ENCODE measurements at regions not wholly inside any gene's neighbourhood (a gene's known extent, or its start where the extent isn't known, plus 50 kb on each side); places are given as distances from the start of the nearest gene placed in this dataset.

GRCh38 chr7:115088893-115089292 lies 167.0 kb downstream of the MDFIC start:
- Histone ChIP-seq H3K4me3 (no peak overlapping the region), H4K20me1 (replicated peaks; ENCODE audit: insufficient read depth) (no peaks in the 10 kb centered on the region), H3K36me3 (ENCODE audit: insufficient read depth) (no peaks in the 10 kb centered on the region), H3K27ac (ENCODE audit: low read depth) (no peak overlapping the region), H3F3A (replicated peaks; ENCODE audit: low read depth) (no peaks in the 10 kb centered on the region), H2AFZ (no peak overlapping the region; the same call in 1 of the 2 replicates), H3K27me3 (ENCODE audit: insufficient read depth) (no peaks in the 10 kb centered on the region), H3K9me2 (ENCODE audit: insufficient read depth) (no peaks in the 10 kb centered on the region; the same call in 1 of the 2 replicates), H3K4me1 (ENCODE audit: insufficient read depth) (peaks cover 9% of the 10 kb centered on the region; the same call in 1 of the 2 replicates), H3K79me2 (replicated peaks; ENCODE audit: insufficient read depth) (no peaks in the 10 kb centered on the region), H3K4me2 (no peak overlapping the region)
- Mint-ChIP-seq H3K36me3 (ENCODE audit: low read depth) (no peaks in the 10 kb centered on the region), H3K4me3 (no peak overlapping the region), H3K9me3 (peaks cover under 1% of the 10 kb centered on the region; the same call in 1 of the 3 replicates), H3K4me1 (peaks cover 19% of the 10 kb centered on the region), H3K27me3 (ENCODE audit: insufficient read depth, low read depth, poor library complexity) (no peaks in the 10 kb centered on the region), H3K27ac (no peak overlapping the region)
- ATAC-seq (no peak), DNase-seq (ENCODE audit: low spot score) (no peak)
- no peak for TF ChIP-seq ETS1 (IDR thresholded peaks at IDR 0.05)
- TF ChIP-seq REST (IDR thresholded peaks at IDR 0.05; ENCODE audit: unreplicated experiment), result no peak
- no peak for TF ChIP-seq EZH2 (IDR thresholded peaks at IDR 0.05; ENCODE audit: low read depth, unreplicated experiment)
- no peak for TF ChIP-seq STAT1 (IDR thresholded peaks at IDR 0.05; ENCODE audit: unreplicated experiment)
- TF ChIP-seq POLR2AphosphoS5 (IDR thresholded peaks at IDR 0.05; ENCODE audit: low read depth), result no peak
- no peak for TF ChIP-seq JUNB (IDR thresholded peaks at IDR 0.05; ENCODE audit: unreplicated experiment)
- no peak for TF ChIP-seq NANOG (IDR thresholded peaks at IDR 0.05; ENCODE audit: borderline replicate concordance)
- TF ChIP-seq CREB1 (CRISPR knock-in tag; IDR thresholded peaks at IDR 0.05; ENCODE audit: low read depth), result no peak
- TF ChIP-seq ZNF114 (CRISPR knock-in tag; IDR thresholded peaks at IDR 0.05), result no peak
- no peak for TF ChIP-seq ZNF462 (CRISPR knock-in tag; IDR thresholded peaks at IDR 0.05)
- TF ChIP-seq ZNF331 (CRISPR knock-in tag; IDR thresholded peaks at IDR 0.05; ENCODE audit: low read depth), result no peak
- no peak for TF ChIP-seq EZH2phosphoT487 (IDR thresholded peaks at IDR 0.05; ENCODE audit: unreplicated experiment)
- TF ChIP-seq CTCF (conservative IDR thresholded peaks at IDR 0.05; ENCODE audit: low read depth in 2 of 2), result no peak
